Liver (tissue), 8 donors: ENCODE measurements at regions not wholly inside any gene's neighbourhood (a gene's known extent, or its start where the extent isn't known, plus 50 kb on each side); places are given as distances from the start of the nearest gene placed in this dataset.

ENCODE experiments used
- DNase-seq: peaks from one replicate; pipeline ENCODE4 v3.0.0-alpha.2; 2017; ENCODE audit warnings: low spot score
- H3K27ac ChIP-seq, 2 donors: one replicate each; pipeline ENCODE4 v1.7.0; 2013; ENCODE audit warnings: inconsistent platforms in 2 of 2, low read length in 2 of 2, control low read depth in 1 of 2, low read depth in 1 of 2, mild to moderate bottlenecking in 1 of 2
- H3K27me3 ChIP-seq, 4 donors: one replicate each; pipeline versions ENCODE4 v1.6.1 to v1.7.0; 2013; ENCODE audit warnings: low read length in 3 of 4, inconsistent platforms in 1 of 4, mild to moderate bottlenecking in 1 of 4, moderate library complexity in 1 of 4; ENCODE audit not compliant: control insufficient read depth in 4 of 4, insufficient read depth in 4 of 4
- H3K36me3 ChIP-seq, 4 donors: one replicate each; pipeline versions ENCODE4 v1.6.1 to v1.7.0; 2013; ENCODE audit warnings: low read length in 3 of 4, mild to moderate bottlenecking in 3 of 4, low read depth in 1 of 4, moderate library complexity in 1 of 4; ENCODE audit not compliant: control insufficient read depth in 4 of 4, insufficient read depth in 3 of 4
- H3K4me1 ChIP-seq, 4 donors: one replicate each; pipeline versions ENCODE4 v1.6.1 to v1.7.0; 2013; ENCODE audit warnings: low read length in 3 of 4, mild to moderate bottlenecking in 3 of 4, moderate library complexity in 1 of 4; ENCODE audit not compliant: control insufficient read depth in 4 of 4, insufficient read depth in 4 of 4
- H3K4me3 ChIP-seq, 3 donors: one replicate each; pipeline versions ENCODE4 v1.6.1 to v1.7.0; 2013; ENCODE audit warnings: low read length in 3 of 3, control low read depth in 1 of 3, low read depth in 1 of 3, mild to moderate bottlenecking in 1 of 3
- H3K9ac ChIP-seq, 2 donors: one replicate each; pipeline ENCODE4 v1.7.0; 2013; ENCODE audit warnings: low read length in 2 of 2, mild to moderate bottlenecking in 2 of 2, moderate library complexity in 2 of 2, control low read depth in 1 of 2, low read depth in 1 of 2
- H3K9me3 ChIP-seq, 4 donors: one replicate each; pipeline versions ENCODE4 v1.6.1 to v1.7.0; 2013; ENCODE audit warnings: low read length in 3 of 4; ENCODE audit not compliant: control insufficient read depth in 4 of 4
- ATF3 ChIP-seq: IDR thresholded peaks from 2 replicates; pipeline ENCODE4 v1.6.1; 2016; ENCODE audit warnings: antibody characterized with exemption
- CTCF ChIP-seq: fragments of 150-350 bp; IDR thresholded peaks from 2 replicates; pipeline ENCODE4 v1.5.1; 2017; ENCODE audit warnings: improper control_type of control experiment, low read depth, low read length; ENCODE audit not compliant: missing input control
- EGR1 ChIP-seq, 2 donors: IDR thresholded peaks; 2 replicates each; pipeline ENCODE4 v1.6.1; 2016 to 2018; ENCODE audit warnings: antibody characterized with exemption in 2 of 2, low read depth in 2 of 2
- FOXA1 ChIP-seq: IDR thresholded peaks from 2 replicates; pipeline ENCODE4 v1.6.1; 2016; ENCODE audit warnings: antibody characterized with exemption
- FOXA2 ChIP-seq: IDR thresholded peaks from 2 replicates; pipeline ENCODE4 v1.6.1; 2016; ENCODE audit warnings: antibody characterized with exemption
- HNF4A ChIP-seq, 2 donors: conservative IDR thresholded peaks; 2 replicates each; pipeline ENCODE4 v1.6.1; 2016; ENCODE audit warnings: antibody characterized with exemption in 2 of 2, mild to moderate bottlenecking in 2 of 2
- HNF4G ChIP-seq: IDR thresholded peaks from 2 replicates; pipeline ENCODE4 v1.6.1; 2016; ENCODE audit warnings: antibody characterized with exemption
- JUND ChIP-seq, 2 donors: IDR thresholded peaks; 2 replicates each; pipeline ENCODE4 v1.6.1; 2016; ENCODE audit warnings: antibody characterized with exemption in 2 of 2
- MAX ChIP-seq: IDR thresholded peaks from 2 replicates; pipeline ENCODE4 v1.6.1; 2016; ENCODE audit warnings: antibody characterized with exemption
- NR2F2 ChIP-seq: IDR thresholded peaks from 2 replicates; pipeline ENCODE4 v1.6.1; 2016; ENCODE audit warnings: antibody characterized with exemption
- RAD21 ChIP-seq, 2 donors: IDR thresholded peaks; 2 replicates each; pipeline ENCODE4 v1.6.1; 2016; ENCODE audit warnings: antibody characterized with exemption in 2 of 2, mild to moderate bottlenecking in 2 of 2
- REST ChIP-seq: IDR thresholded peaks from 2 replicates; pipeline ENCODE4 v1.6.1; 2016; ENCODE audit warnings: antibody characterized with exemption, mild to moderate bottlenecking
- RXRA ChIP-seq, 2 donors: IDR thresholded peaks; 2 replicates each; pipeline ENCODE4 v1.6.1; 2017 to 2018; ENCODE audit warnings: antibody characterized with exemption in 2 of 2, mild to moderate bottlenecking in 1 of 2
- SP1 ChIP-seq: IDR thresholded peaks from 2 replicates; pipeline ENCODE4 v1.6.1; 2018; ENCODE audit warnings: antibody characterized with exemption, mild to moderate bottlenecking
- TAF1 ChIP-seq: conservative IDR thresholded peaks from 2 replicates; pipeline ENCODE4 v1.6.1; 2016; ENCODE audit warnings: antibody characterized with exemption, mild to moderate bottlenecking
- YY1 ChIP-seq: IDR thresholded peaks from 2 replicates; pipeline ENCODE4 v1.6.1; 2016; ENCODE audit warnings: antibody characterized with exemption, mild to moderate bottlenecking
- ZBTB33 ChIP-seq: IDR thresholded peaks from 2 replicates; pipeline ENCODE4 v1.6.1; 2016; ENCODE audit warnings: antibody characterized with exemption
- WGBS: extraction: QIAGEN DNeasy Blood & Tissue Kit; methylation state at CpG from one replicate; pipeline ENCODE4 v1.1.7; 2013; 5-methylcytosine and 5-hydroxymethylcytosine counted together
- donor health status: healthy.
- donor health status: healthy.
- donor health status: healthy.
- donor health status: healthy.
- donor health status: healthy.

GRCh38 chr2:88283886-88284592, 113.9 kb downstream of the THNSL2 start (continued):
- TF ChIP-seq RAD21 (IDR thresholded peaks at IDR 0.05) (no peak), TAF1 (no peak), YY1 (no peak), HNF4G (no peak), ATF3 (no peak), RXRA (IDR thresholded peaks at IDR 0.05) (no peak), EGR1 (IDR thresholded peaks at IDR 0.05; ENCODE audit: low read depth in 2 of 2) (no peak), REST (no peak), JUND (IDR thresholded peaks at IDR 0.05) (no peak)

- Histone ChIP-seq H3K27me3 (no peaks in the 10 kb centered on the region), H3K27ac (no peak overlapping the region), H3K9me3 (peaks cover 0 to 4% (median 0%) of the 10 kb centered on the region in 4 donors), H3K4me1 (no peaks in the 10 kb centered on the region), H3K9ac (no peak overlapping the region), H3K4me3 (no peak overlapping the region), H3K36me3 (no peaks in the 10 kb centered on the region)
- TF ChIP-seq RXRA (IDR thresholded peaks at IDR 0.05), result no peak
- TF ChIP-seq CTCF, result no peak
- TF ChIP-seq TAF1, result no peak
- TF ChIP-seq EGR1 (IDR thresholded peaks at IDR 0.05; ENCODE audit: low read depth in 2 of 2), result no peak
- TF ChIP-seq ATF3, result no peak
- no peak for DNase-seq
- 56% methylated on average over 6 of the region's 6 CpGs for WGBS
These were observed 111.4 kb downstream of the THNSL2 start for GRCh38 chr2:88281302-88282217.

GRCh38 chr2:88269836-88270235, 99.7 kb downstream of the THNSL2 start:
- H3K27ac ChIP-seq, result no peak overlapping the region
- H3K27me3 ChIP-seq, result no peaks in the 10 kb centered on the region
- 80% methylated on average over 5 of the region's 5 CpGs for WGBS
- DNase-seq, result no peak
- H3K9me3 ChIP-seq, result peaks cover 0 to 3% (median 0%) of the 10 kb centered on the region in 4 donors
- H3K36me3 ChIP-seq, result no peaks in the 10 kb centered on the region
- H3K4me3 ChIP-seq, result no peak overlapping the region
- H3K9ac ChIP-seq, result no peak overlapping the region
- H3K4me1 ChIP-seq, result no peaks in the 10 kb centered on the region
- TF ChIP-seq RXRA (IDR thresholded peaks at IDR 0.05) (no peak), EGR1 (IDR thresholded peaks at IDR 0.05; ENCODE audit: low read depth in 2 of 2) (no peak), ZBTB33 (no peak), YY1 (no peak), JUND (IDR thresholded peaks at IDR 0.05) (no peak), TAF1 (no peak), SP1 (no peak), MAX (no peak), NR2F2 (no peak), CTCF (no peak), FOXA2 (no peak), FOXA1 (no peak), HNF4A (conservative IDR thresholded peaks at IDR 0.05) (no peak)
